ENCODE measurements at regions not wholly inside any gene's neighbourhood (a gene's known extent, or its start where the extent isn't known, plus 50 kb on each side); places are given as distances from the start of the nearest gene placed in this dataset.
A peak's percentile ranks its signal among the peaks of the same experiment; 100 is the strongest.

GRCh38 chrX:40449956-40450706, 130.6 kb upstream of the ATP6AP2 start:
- peaks cover 2% of the 10 kb centered on the region for H3K4me1 Mint-ChIP-seq
- H3K27ac Mint-ChIP-seq, result no peak overlapping the region
- ATAC-seq, result no peak
- no peak overlapping the region for H3K4me3 Mint-ChIP-seq
- no peaks in the 10 kb centered on the region for H3K9me3 Mint-ChIP-seq
- H3K27me3 Mint-ChIP-seq, result peaks cover 2% of the 10 kb centered on the region
- H3K36me3 Mint-ChIP-seq (ENCODE audit: low read depth), result no peaks in the 10 kb centered on the region
- DNase-seq, result no peak

DNA sequence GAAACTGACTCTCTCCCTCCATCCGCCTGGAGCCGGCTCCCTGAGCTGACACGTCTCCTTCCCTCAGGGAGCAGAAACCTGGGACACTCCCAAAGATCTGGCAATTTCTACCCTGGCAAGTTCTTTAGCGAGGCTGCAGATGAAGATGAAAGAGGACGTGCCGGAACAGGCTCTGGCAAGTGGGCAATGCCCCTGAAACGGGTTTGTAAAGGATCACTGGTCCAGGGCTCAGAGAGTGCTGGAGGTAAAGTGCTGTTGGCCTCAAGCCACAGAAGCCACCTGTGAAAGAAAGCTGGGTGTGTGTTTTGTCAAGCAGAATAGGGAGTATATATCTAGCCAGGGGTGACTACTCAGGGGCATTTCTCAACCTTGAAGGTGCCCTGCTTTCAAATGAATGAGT, 131.4 kb upstream of the ATP6AP2 start:
- Mint-ChIP-seq H3K36me3 (ENCODE audit: low read depth) (no peaks in the 10 kb centered on the region), H3K4me3 (no peak overlapping the region), H3K4me1 (peaks cover 2% of the 10 kb centered on the region), H3K27me3 (peaks cover 2% of the 10 kb centered on the region), H3K27ac (no peak overlapping the region), H3K9me3 (no peaks in the 10 kb centered on the region)
- ATAC-seq (no peak), DNase-seq (no peak)

DNA sequence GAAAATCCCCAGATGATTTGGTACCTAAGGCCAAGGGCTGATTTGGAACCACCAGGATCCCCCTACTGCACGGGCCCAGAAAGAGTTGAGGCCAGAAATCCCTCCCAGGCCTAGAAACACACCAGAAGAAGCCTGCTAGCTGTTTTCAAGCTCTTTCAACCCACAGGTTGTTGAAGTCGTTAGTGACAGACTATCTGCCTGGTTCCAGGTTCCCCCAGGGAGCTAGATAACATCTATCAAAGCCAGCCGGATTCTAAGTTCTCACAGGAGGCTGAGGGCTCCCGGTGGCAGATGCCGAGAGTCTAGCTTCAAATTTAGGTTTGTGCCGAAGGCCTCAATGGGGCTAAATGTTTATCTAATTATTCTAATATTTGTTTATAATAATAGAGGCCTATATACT, 132.0 kb upstream of the ATP6AP2 start:
- ATAC-seq (no peak), DNase-seq (no peak)
- no peaks in the 10 kb centered on the region for H3K36me3 Mint-ChIP-seq (ENCODE audit: low read depth)
- no peaks in the 10 kb centered on the region for H3K9me3 Mint-ChIP-seq
- no peak overlapping the region for H3K27ac Mint-ChIP-seq
- peaks cover 2% of the 10 kb centered on the region for H3K27me3 Mint-ChIP-seq
- H3K4me1 Mint-ChIP-seq, result peaks cover 2% of the 10 kb centered on the region
- H3K4me3 Mint-ChIP-seq, result no peak overlapping the region

DNA sequence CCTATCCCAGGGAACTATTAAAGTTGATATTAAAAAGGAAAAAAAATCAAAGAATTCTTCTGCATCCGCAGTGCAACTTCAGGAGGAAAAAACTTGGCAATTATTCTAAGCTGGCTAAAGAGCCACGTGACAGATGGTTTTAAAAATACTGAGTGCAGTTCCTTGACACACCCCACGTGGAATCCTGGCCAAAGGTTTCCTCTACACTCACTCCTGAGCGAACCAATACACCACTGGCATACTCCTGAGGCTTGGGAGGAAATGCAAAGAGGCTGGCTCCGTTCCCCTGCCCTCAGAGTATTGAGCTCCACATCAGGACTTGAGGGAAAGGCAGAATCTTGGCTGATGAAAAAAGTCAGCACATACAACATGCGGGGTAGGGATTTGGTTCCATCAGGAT, 133.8 kb upstream of the ATP6AP2 start:
- H3K27me3 Mint-ChIP-seq, result peaks cover 2% of the 10 kb centered on the region
- H3K27ac Mint-ChIP-seq, result no peak overlapping the region
- no peak overlapping the region for H3K4me3 Mint-ChIP-seq
- no peaks in the 10 kb centered on the region for H3K36me3 Mint-ChIP-seq (ENCODE audit: low read depth)
- peaks cover 2% of the 10 kb centered on the region for H3K4me1 Mint-ChIP-seq
- ATAC-seq (no peak), DNase-seq (no peak)
- H3K9me3 Mint-ChIP-seq, result no peaks in the 10 kb centered on the region

GRCh38 chrX:40445691-40446090, 135.1 kb upstream of the ATP6AP2 start:
- DNase-seq (no peak), ATAC-seq (no peak)
- H3K27ac Mint-ChIP-seq, result no peak overlapping the region
- H3K4me1 Mint-ChIP-seq, result peaks cover 1% of the 10 kb centered on the region
- H3K9me3 Mint-ChIP-seq, result no peaks in the 10 kb centered on the region
- no peaks in the 10 kb centered on the region for H3K27me3 Mint-ChIP-seq
- no peaks in the 10 kb centered on the region for H3K36me3 Mint-ChIP-seq (ENCODE audit: low read depth)
- H3K4me3 Mint-ChIP-seq, result no peak overlapping the region

GRCh38 chrX:40444798-40445496, 135.8 kb upstream of the ATP6AP2 start:
- DNase-seq (no peak), ATAC-seq (no peak)
- Mint-ChIP-seq H3K4me1 (peaks cover 3% of the 10 kb centered on the region), H3K36me3 (ENCODE audit: low read depth) (no peaks in the 10 kb centered on the region), H3K27ac (no peak overlapping the region), H3K27me3 (no peaks in the 10 kb centered on the region), H3K9me3 (no peaks in the 10 kb centered on the region), H3K4me3 (no peak overlapping the region)

DNA sequence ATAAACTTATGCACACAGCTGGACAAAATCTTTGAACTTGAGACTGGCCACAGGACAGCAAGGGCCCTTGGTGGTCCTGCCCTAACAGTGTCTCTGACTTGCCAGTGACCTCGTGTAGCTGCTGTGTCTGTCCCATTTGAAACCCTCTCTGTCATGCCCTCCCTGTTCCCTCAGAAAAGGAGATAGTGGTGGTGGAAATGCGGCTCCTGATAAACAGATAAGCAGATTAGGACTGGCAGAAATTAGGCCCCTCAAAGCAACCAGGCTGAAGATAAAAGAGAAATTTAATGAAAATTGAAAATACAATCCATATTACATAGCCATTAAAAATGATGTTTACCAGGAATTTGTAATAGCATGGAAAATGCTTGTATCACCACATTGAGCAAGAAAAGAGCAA, 136.6 kb upstream of the ATP6AP2 start:
- ATAC-seq (no peak), DNase-seq (no peak)
- Mint-ChIP-seq H3K9me3 (no peaks in the 10 kb centered on the region), H3K27ac (no peak overlapping the region), H3K4me3 (no peak overlapping the region), H3K36me3 (ENCODE audit: low read depth) (no peaks in the 10 kb centered on the region), H3K27me3 (no peaks in the 10 kb centered on the region), H3K4me1 (peaks cover 11% of the 10 kb centered on the region)

DNA sequence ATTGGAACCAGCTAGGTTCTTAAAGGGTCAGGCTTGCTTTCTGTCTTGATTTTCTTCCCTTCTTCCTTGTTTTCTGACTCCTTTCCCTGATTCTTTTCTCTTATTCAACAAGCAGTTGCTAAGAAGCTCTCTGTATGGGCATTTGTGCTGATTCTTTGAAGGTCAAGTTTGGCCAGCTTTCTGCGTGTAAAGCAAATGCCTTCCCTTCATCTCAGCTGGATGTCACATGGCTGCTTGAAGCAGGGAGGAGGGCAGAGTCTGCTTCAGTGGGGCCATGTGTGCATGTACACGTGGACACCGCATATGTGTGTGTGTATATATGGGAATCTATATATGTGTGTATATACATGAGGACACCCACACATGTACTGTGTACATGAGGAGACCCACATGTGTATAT, 139.9 kb upstream of the ATP6AP2 start:
- H3K27me3 Mint-ChIP-seq, result no peaks in the 10 kb centered on the region
- no peak for ATAC-seq
- peaks cover 11% of the 10 kb centered on the region for H3K4me1 Mint-ChIP-seq
- H3K9me3 Mint-ChIP-seq, result no peaks in the 10 kb centered on the region
- no peaks in the 10 kb centered on the region for H3K36me3 Mint-ChIP-seq (ENCODE audit: low read depth)
- no peak overlapping the region for H3K27ac Mint-ChIP-seq
- no peak for DNase-seq
- no peak overlapping the region for H3K4me3 Mint-ChIP-seq

DNA sequence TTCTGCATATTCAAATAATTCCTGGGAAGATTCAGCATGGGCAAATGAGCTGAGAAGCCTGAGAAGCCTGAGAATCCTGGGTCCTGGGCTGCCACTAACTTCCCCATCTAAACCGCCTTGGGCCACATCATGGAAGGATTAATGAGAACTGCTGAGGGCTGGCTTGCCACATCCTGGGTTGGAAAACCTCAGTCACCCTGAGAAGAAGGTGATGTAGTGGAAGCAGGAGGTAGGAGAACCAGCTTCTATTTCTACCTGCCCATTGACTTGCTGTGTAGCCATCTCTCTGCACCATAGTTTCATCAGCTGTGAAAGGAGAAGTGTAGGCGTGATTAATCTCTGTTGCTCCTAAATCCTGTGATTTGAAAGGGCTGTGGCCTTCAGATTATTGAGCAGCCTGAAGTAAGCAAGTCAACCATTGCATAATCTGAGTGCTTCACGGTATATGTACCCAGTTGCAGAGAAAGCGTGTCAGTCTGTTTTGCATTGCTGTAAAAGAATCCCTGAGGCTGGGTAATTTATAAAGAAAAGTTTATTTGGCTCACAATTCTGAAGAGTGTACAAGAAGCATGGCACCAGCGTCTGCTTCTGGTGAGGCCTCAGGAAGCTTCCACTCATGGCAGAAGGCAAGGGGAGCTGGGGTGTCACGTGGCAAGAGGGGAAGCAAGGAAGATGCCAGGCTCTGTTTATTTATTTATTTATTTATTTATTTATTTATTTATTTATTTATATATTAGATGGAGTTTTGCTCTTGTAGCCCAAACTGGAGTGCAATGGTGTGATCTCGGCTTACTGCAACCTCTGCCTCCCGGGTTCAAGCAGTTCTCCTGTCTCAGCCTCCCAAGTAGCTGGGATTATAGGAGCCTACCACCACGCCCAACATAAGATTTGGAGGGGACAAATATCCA, 140.9 kb upstream of the ATP6AP2 start:
- Mint-ChIP-seq H3K4me3 (no peak overlapping the region), H3K27me3 (no peaks in the 10 kb centered on the region), H3K36me3 (ENCODE audit: low read depth) (no peaks in the 10 kb centered on the region), H3K27ac (peak overlapping the region; percentile 14), H3K9me3 (no peaks in the 10 kb centered on the region), H3K4me1 (peaks cover 11% of the 10 kb centered on the region)
- DNase-seq, result peak; percentile 15
- peak; percentile 75 for ATAC-seq

DNA sequence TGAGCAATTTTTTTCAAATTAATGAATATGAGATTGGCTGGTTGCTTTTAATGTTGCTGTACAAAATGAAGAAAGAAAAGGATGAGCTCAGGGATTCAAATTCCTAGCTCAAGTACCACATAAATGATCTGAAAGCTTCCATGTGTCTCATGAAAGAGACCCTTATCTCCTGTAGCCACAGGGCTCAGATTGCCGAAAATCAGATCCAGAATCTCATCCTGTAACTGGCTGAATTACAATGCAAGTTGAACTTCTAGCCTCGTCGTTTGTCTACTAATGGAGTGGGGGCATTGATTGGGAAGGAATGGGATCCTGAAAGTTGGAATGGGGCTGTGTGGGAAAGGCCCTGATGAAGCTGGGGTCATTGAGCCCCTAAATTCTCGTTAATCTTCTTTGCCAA, 143.4 kb upstream of the ATP6AP2 start:
- Mint-ChIP-seq H3K4me3 (no peak overlapping the region), H3K27me3 (no peaks in the 10 kb centered on the region), H3K4me1 (peaks cover 11% of the 10 kb centered on the region), H3K9me3 (no peaks in the 10 kb centered on the region), H3K27ac (no peak overlapping the region), H3K36me3 (ENCODE audit: low read depth) (no peaks in the 10 kb centered on the region)
- DNase-seq (no peak), ATAC-seq (no peak)

GRCh38 chrX:40434947-40435346, 145.8 kb upstream of the ATP6AP2 start:
- no peak overlapping the region for H3K27ac Mint-ChIP-seq

GRCh38 chrX:40434443-40434842, 146.3 kb upstream of the ATP6AP2 start:
- ATAC-seq (no peak), DNase-seq (no peak)
- Mint-ChIP-seq H3K4me1 (peaks cover 3% of the 10 kb centered on the region), H3K27me3 (no peaks in the 10 kb centered on the region), H3K4me3 (no peak overlapping the region), H3K36me3 (ENCODE audit: low read depth) (no peaks in the 10 kb centered on the region), H3K9me3 (peaks cover 4% of the 10 kb centered on the region), H3K27ac (no peak overlapping the region)

More at GRCh38 chrX:40434947-40435346, 145.8 kb upstream of the ATP6AP2 start:
- H3K4me3 Mint-ChIP-seq, result no peak overlapping the region
- no peaks in the 10 kb centered on the region for H3K27me3 Mint-ChIP-seq
- ATAC-seq, result no peak
- H3K4me1 Mint-ChIP-seq, result peaks cover 8% of the 10 kb centered on the region
- peaks cover 4% of the 10 kb centered on the region for H3K9me3 Mint-ChIP-seq
- DNase-seq, result no peak
- no peaks in the 10 kb centered on the region for H3K36me3 Mint-ChIP-seq (ENCODE audit: low read depth)

GRCh38 chrX:40433160-40433559, 147.6 kb upstream of the ATP6AP2 start:
- Mint-ChIP-seq H3K27ac (no peak overlapping the region), H3K4me3 (no peak overlapping the region), H3K9me3 (peaks cover 8% of the 10 kb centered on the region), H3K27me3 (no peaks in the 10 kb centered on the region), H3K36me3 (ENCODE audit: low read depth) (no peaks in the 10 kb centered on the region), H3K4me1 (no peaks in the 10 kb centered on the region)
- no peak for DNase-seq
- ATAC-seq, result no peak

DNA sequence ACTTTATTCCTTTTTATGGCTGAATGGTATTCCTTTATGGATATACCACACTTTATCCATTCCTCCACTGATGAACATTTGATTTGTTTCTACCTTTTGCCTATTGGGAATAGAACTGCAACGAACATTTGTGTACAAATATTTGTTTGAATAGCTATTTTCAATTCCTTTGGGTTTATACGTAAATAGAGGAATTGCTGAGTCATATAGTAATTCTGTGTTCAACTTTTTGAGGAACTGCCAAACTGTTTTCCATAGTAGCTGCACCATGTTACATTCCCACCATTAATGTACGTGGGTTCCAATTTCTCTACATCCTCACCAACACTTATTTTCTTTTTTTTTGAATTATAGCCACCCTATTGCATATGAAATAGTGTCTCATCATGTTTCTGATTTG, 156.5 kb upstream of the ATP6AP2 start:
- Mint-ChIP-seq H3K9me3 (peaks cover 4% of the 10 kb centered on the region), H3K36me3 (ENCODE audit: low read depth) (no peaks in the 10 kb centered on the region), H3K4me1 (peaks cover 5% of the 10 kb centered on the region), H3K27me3 (peaks cover 5% of the 10 kb centered on the region), H3K4me3 (no peak overlapping the region), H3K27ac (no peak overlapping the region)
- DNase-seq, result no peak
- no peak for ATAC-seq

DNA sequence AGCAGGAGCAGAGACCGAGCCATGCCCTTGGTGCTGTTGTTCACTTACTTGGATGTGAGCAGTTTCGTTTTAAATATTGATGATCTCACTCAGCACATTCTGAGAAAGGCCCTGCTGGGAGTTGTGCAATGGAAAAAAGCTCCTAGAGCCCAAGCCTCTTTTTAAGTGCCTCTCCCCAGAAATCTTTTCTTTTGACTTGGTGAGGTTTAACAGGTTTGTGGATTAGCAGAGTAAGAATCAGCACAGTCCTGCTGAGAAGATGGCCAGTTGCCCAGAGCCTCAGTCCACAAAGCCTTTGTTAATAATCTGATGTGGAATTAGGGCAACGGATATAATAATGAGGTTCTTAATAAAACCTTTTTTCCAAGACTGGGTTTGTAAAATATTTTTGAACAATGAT, 157.5 kb upstream of the ATP6AP2 start:
- H3K4me1 Mint-ChIP-seq, result peaks cover 10% of the 10 kb centered on the region
- no peaks in the 10 kb centered on the region for H3K36me3 Mint-ChIP-seq (ENCODE audit: low read depth)
- DNase-seq (no peak), ATAC-seq (no peak)
- peaks cover 5% of the 10 kb centered on the region for H3K27me3 Mint-ChIP-seq
- no peak overlapping the region for H3K27ac Mint-ChIP-seq
- H3K9me3 Mint-ChIP-seq, result no peaks in the 10 kb centered on the region
- H3K4me3 Mint-ChIP-seq, result no peak overlapping the region

All from activated naive CD8-positive, alpha-beta T cell treated with anti-CD3 and anti-CD28 coated beads, Interleukin-2, amount 50 U/mL, for 24 hours (primary cell).